GM12874 (cell line): ENCODE measurements at regions not wholly inside any gene's neighbourhood (a gene's known extent, or its start where the extent isn't known, plus 50 kb on each side); places are given as distances from the start of the nearest gene placed in this dataset.

Experiments used
- TF ChIP-seq, protein P1 (sequence below): IDR thresholded peaks from 2 replicates; pipeline ENCODE4 v1.5.1; 2011; ENCODE audit warnings: low read depth, mild to moderate bottlenecking, control low read depth, low read length, moderate library complexity; ENCODE audit not compliant: insufficient read depth

DNA sequence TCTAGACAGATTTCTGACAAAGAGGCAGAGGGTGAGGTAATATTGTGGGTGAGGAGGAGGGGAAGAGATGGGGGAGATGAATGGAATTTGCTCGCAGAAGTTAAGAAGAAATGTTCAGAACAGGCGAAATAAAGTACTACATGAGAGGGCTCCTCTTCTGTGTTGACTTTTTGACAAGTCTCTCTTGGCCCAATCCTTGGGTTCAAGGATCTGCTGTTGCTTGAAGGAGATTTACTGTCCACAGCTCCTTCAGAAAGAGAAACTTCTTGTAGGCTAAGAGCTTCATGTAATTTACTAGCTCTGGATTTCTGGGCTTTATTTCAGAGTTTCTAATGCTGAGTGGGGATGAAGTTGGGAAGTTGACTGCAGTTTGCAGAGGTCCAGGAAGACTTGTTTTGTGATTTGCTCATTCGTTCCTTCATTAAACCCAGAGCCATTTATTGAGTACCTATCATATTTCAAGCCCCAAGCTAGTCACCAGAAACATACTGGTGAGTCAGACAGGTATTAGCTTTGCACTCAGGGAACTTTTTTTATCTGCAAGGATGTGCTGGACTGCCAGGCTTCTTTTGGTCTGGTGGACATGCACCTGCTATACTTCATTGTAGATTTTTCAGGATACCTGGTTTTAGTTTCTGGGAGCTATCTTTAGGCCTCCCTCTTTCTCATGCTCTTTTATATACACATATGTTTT, 402.9 kb upstream of the CLINT1 start:
- TF ChIP-seq, protein P1, sequence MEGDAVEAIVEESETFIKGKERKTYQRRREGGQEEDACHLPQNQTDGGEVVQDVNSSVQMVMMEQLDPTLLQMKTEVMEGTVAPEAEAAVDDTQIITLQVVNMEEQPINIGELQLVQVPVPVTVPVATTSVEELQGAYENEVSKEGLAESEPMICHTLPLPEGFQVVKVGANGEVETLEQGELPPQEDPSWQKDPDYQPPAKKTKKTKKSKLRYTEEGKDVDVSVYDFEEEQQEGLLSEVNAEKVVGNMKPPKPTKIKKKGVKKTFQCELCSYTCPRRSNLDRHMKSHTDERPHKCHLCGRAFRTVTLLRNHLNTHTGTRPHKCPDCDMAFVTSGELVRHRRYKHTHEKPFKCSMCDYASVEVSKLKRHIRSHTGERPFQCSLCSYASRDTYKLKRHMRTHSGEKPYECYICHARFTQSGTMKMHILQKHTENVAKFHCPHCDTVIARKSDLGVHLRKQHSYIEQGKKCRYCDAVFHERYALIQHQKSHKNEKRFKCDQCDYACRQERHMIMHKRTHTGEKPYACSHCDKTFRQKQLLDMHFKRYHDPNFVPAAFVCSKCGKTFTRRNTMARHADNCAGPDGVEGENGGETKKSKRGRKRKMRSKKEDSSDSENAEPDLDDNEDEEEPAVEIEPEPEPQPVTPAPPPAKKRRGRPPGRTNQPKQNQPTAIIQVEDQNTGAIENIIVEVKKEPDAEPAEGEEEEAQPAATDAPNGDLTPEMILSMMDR, result no peak

DNA sequence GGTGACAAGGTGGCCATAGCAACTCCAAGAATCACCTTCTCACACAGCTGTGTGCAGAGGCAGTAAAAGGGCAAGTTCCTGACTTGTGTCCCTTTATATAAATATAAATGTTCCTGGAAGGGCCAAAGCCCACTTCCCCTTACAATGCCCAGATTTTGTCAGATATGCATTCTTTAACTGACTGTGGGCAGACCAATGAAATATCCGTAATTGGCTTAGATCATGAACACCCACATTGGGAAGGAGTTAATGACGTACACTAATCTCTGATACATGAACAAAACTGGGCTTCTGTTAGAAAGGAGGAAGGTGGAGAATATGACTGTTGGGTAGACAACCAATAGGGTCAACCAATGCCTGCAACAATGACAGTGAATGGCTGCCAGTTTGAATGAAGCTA, 397.2 kb upstream of the CLINT1 start:
- TF ChIP-seq, protein P1, result no peak

DNA sequence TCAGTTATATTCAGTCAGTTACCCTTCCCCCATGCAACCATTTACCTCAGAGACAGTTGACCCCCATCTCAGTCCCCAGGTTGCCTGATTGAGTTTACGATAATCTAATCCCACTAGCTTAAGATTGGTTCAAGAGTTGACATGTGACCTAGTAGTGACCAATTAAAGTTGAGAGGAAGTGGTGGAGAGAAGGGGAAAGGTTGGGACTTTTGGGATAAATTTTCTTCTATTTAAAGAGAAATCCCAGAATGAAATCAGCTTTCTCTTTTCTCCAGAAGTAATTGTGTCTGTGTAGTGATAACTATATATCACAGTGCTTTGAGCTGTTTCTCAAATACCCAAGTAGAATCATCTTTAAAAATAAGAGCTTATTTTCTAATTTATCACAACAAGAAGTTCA, 396.7 kb upstream of the CLINT1 start:
- TF ChIP-seq, protein P1, result no peak

DNA sequence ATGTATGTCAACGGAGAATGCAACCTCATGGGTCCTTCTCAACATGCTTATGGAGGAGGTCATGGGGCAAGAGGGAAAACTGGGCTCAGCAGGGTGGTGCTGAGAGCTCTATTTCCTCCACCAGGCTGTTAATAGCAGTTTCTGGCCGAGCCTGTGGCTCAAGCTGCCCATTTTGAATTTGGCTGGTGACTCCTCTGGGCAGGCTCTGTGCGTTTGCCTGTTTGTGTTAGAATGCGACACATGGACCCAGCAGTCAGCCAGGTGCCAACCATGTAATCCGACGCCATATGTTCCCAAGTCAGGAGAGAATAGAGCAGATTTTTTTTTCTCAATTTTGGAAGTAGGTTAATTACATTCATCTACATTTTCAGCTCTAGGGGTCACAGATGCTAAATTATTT, 387.7 kb upstream of the CLINT1 start:
- TF ChIP-seq, protein P1, result no peak

DNA sequence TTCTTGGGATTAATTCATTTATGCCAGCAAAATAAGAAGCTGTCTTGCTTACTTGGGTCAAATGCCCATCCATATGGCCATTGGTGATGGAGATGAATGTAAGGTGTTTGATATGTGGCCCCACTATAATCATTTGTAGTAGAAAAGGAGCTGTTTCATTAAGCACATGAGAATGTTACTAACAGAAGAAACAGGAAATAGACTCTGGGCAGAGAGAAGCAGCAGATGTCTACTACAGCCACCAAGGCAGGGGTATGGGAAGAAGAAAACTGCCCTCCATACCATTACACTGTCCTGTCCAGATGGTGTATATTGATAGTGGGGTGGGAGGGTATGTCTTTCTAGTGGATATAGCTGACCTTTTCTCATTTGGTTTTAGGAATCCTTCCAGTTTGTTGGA, 386.6 kb upstream of the CLINT1 start:
- TF ChIP-seq, protein P1, result no peak

DNA sequence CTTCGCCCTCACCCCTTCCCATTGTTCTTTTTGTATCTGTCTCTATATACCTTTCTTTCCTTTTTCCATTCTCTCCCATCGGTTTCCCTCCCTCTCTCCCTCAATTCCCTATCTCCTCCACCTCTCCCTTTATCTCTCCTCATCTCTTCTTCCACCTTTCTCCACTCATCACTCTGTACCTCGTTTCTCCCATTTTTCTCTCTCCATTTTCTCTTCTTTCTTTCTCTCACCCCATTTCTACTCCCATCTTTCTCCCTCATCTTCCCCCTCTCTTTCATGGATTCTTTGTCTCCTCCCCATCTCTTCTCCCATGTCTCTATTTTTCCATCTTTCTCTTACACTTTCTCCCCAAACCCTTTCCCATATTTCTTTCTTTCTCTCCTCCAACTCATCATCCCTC, 385.9 kb upstream of the CLINT1 start:
- TF ChIP-seq, protein P1, result no peak

DNA sequence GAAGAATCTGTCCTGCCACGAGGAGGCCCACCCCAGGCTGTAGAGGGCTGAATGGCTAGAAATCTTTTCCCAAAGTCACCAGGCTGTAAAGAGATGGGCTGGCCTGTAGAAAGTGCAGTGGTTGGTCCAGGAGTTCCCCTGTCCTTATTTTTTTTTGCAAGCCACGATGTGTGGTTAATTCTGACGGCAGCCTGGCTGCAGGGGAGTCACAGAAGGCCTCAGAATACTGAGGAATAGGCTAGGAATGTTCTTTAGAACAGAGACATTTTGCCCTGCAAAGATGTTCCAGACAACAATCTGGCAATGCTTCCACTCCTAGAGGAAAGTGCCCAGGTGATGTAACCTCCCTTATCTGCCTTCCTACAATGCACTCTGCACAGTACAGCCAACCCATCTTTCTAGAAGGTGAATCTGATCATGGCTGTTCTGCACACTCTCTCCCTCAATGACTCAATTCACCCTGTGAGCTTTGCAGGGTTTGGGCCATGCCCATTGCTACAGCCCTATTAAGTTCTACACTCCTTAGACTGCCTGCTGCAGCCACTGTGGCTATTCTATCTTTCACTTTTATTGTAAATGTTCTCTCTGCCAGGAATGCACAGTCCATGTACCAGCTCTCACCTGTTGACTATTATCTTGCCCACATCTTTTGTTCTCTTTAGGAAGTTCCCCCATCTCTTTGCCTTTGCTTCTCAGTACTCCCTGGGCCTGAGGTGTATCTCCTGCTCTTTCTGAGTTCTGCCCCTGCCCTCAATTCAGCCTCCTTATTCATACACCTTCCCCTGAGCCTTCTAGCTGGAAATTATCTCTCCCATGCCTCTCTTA, 377.8 kb upstream of the CLINT1 start:
- TF ChIP-seq, protein P1, result no peak
